IMR-90 (cell line): ENCODE measurements at regions not wholly inside any gene's neighbourhood (a gene's known extent, or its start where the extent isn't known, plus 50 kb on each side); places are given as distances from the start of the nearest gene placed in this dataset.

Source experiments
- CEBPB ChIP-seq: IDR thresholded peaks from 2 replicates; pipeline ENCODE4 v1.6.1; 2012; ENCODE audit warnings: low read depth, low read length, improper control_type of control experiment
- TF ChIP-seq, protein P1 (sequence below): conservative IDR thresholded peaks from 2 replicates; pipeline ENCODE4 v1.5.1; 2012; ENCODE audit warnings: mild to moderate bottlenecking, low read depth, low read length, improper control_type of control experiment

DNA sequence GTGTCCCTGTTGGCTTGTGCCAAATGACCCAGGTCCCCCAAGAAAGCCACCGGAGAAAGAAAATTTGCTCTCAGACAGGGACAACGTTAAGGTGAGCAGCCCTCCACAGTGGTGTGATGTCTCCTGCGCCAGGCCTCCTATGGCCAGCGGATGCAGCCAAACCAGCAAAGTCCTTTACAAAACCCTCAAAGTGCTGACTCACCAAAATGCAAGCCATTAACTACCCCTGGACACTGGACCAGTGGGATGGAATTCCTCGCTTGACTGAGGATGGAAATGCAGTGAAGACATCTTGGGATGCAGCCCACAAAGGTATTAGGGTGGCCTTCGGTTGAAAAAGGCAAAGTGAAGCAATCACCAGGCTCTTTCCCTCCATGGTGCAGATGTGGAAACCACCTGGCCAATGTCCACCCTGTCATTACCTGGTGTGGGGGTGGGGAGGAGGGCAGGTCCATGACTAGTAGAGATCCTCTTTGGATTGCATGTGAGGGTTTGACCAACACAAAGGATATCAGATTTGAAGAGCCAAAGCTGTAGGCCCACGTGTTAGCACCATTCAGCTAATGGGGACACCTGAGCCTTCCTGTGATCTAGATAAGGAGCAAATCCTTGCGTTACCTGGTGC is 127.4 kb upstream of the SLC6A11 start:
- no peak for TF ChIP-seq CEBPB
- TF ChIP-seq, protein P1, sequence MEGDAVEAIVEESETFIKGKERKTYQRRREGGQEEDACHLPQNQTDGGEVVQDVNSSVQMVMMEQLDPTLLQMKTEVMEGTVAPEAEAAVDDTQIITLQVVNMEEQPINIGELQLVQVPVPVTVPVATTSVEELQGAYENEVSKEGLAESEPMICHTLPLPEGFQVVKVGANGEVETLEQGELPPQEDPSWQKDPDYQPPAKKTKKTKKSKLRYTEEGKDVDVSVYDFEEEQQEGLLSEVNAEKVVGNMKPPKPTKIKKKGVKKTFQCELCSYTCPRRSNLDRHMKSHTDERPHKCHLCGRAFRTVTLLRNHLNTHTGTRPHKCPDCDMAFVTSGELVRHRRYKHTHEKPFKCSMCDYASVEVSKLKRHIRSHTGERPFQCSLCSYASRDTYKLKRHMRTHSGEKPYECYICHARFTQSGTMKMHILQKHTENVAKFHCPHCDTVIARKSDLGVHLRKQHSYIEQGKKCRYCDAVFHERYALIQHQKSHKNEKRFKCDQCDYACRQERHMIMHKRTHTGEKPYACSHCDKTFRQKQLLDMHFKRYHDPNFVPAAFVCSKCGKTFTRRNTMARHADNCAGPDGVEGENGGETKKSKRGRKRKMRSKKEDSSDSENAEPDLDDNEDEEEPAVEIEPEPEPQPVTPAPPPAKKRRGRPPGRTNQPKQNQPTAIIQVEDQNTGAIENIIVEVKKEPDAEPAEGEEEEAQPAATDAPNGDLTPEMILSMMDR, result no peak
